Right kidney (tissue), 1 donor: ENCODE measurements at regions not wholly inside any gene's neighbourhood (a gene's known extent, or its start where the extent isn't known, plus 50 kb on each side); places are given as distances from the start of the nearest gene placed in this dataset.
"Not testable (repeated sequence)": the region's sequence is repeated elsewhere in the genome, so short reads cannot be mapped to it uniquely, and the experiment has no call there.

Experiments used
- DNase-seq: peaks from one replicate; pipeline ENCODE4 v3.0.0-alpha.2; 2016

DNA sequence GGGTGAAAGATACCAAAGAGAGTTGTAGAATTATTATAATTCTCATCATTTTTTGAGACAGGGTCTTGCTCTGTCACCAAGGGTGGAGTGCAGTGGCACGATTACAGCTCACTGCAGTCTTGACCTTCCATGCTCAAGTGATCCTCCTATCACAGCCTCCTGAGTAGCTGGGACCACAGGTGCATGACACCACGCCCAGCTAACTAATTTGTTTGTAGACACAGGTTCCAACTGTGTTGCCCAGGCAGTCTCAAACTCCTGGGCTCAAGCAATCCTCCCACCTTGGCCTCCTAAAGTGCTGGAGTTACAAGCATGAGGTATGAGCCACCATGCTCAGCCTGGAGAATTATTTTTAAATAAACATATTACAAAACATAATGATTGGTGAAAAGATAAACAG is 92.8 kb upstream of the MSH6 start:
- no peak for DNase-seq

DNA sequence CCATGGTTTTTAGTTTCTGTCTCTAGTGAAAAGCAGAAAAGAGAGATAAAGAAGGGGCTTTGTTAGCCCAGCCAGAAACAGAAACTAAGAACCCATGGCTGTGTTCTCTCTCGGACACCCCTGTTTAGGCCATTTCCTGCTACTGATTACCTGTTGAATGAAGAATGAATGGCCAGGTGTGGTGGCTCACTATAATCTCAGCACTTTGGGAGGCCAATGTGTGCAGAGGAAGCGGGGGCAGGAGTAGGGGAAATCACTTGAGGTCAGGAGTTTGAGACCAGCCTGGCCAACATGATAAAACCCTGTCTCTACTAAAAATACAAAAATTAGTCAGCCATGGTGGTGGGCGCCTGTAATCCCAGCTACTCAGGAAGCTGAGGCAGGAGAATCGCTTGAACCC is 93.8 kb upstream of the MSH6 start:
- not testable (repeated sequence) for DNase-seq

DNA sequence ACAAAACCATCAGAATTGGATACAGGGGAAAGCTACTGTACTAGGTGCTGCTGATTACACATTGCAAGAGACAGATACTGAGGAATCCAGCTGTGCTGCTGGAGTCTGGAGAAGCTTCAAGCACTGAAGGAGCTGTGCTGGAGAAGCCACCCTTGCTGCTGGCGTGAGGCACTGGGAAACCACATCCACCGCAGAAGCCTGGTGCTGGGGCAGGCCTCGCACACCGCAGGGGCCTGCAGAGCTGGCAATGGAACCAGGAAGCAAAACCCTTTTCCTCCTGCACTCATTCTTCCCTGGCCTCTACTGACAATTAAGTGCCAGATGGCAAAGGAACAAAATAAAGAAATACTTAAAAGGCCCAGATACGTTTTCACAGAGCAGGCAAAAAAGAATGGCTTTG is 94.4 kb upstream of the MSH6 start:
- DNase-seq, result no peak

DNA sequence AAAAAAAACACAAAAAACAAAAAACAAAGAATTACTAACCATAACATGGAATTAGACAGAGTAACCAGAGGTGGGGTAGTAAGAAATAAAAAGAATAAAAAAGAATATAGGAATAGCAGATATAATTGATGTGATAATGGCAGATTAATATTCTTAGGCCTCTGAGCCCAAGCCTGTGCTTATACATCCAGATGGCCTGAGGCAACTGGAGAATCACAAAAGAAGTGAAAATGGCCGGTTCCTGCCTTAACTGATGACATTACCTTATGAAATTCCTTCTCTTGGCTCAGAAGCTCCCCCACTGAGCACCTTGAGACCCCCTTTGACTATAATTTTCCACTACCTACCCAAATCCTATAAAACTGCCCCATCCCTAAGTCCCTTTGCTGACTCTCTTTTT is 95.1 kb upstream of the MSH6 start:
- DNase-seq, result no peak

DNA sequence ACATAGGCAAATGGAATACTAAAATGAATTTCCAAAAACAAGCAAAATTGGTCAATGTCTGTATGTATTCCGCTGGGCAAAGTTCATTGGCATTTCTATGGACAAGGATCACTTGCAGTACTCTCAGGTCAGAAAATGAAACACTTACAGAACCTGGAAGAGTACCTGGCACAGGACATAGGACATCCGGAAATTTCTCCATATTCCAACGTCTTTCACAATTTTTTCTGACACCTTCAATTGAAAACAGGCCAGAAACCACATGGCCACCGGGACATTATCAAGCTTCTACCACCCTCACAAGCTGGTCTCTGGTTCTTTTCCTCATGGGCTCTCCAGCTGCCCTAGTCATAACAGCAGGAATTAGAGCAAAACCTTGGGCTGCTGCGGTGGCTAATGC is 96.9 kb upstream of the MSH6 start:
- DNase-seq, result no peak

DNA sequence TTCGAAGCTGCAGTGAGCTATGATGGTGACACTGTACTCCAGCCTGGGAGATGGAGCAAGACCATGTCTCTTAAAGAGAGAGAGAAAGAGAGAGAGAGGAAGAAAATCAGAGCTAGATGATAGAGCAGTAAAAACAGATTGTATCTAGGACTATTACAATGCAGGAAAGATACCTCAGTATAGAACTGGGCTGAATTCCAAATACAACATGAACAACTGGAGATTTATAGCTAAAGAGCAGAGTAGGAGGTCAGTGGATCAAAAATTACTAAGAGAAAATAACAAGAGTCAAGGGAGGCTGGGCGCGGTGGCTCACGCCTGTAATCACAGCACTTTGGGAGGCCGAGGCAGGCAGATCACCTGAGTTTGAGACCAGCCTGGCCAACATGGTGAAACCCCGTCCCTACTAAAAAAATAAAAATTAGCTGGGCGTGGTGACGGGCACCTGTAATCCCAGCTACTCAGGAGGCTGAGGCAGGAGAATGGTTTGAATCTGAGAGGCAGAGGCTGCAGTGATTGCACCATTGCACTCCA is 100.7 kb upstream of the MSH6 start:
- no peak for DNase-seq

DNA sequence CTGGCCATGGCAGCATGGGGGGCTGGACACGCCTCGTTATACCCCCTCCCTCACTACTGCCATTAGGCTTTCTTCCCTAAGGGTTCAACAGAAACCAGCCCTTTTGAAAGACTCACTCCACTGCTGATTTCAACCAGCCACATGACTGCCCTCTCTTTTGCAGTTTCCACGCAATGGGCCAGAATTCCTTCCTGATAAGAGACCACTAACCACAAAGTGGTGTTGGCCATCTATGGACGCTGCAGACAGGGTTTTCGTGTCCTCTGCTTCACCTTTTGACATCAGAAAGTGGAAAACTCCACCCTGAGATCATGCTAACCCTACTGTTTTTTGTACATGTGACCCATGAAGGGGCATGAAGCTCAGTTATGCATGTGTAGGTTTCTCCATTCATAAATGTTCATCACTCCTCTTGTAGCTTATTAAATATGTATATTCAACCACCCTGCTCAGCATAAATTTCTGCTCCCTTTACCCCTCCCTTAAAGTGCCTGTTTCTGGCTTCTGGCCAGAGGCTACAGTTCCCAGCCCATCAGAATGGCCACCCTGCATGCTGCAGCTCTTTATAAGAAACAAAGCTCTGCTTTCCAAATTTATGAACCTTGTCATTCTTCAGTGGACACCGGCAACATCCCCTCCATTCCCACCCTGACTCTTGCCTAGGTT is 105.6 kb upstream of the KCNK12 start:
- no peak for DNase-seq

DNA sequence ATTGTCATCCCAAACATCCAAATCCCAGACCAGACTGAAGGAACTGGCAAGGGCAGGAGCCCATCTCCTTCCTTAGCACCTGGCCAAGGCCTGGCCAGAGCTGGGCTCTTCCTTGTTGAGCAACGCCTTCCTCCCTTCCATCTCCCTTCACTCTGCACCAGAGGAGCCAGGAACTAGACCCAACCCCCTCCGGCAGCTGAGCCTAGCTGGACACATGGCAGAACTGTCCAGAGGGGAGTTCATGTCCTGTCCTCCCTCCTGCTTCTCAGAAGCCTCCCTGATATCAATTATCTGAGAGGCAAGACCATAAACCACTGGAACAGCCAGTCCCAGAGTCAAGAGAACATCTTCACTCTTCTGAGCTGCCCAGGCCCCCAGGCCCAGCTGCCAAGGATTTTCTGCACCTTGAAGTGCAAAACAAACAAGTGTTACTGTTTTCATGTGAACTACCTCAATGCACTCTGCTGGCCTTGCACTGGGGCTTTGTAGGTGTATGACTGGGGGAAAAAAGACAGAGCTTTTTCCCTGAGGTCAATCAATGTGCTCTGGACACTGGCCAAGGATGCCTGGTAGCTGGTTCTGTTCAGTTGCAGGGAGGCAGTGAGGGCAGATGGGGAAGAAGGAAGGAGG is 104.5 kb upstream of the KCNK12 start:
- no peak for DNase-seq

DNA sequence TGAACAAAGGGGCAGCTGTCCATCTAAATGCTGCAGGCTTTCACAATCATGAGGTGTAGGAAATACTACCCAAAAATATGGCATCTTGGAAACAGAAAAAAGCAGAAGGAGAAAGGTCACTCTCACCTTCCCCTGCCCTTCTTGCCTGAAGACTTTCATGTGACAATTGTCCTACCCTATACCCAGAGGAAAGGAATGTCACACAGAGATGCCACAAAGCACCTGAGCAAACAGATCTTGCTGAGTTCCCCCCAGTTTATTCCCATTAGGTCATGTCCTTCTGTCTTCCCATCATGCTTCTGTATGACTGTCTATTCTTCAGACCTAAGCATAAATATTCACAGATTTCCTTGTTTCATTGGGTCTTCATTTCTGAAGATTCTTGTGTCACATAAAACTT is 95.5 kb upstream of the KCNK12 start:
- DNase-seq, result no peak

DNA sequence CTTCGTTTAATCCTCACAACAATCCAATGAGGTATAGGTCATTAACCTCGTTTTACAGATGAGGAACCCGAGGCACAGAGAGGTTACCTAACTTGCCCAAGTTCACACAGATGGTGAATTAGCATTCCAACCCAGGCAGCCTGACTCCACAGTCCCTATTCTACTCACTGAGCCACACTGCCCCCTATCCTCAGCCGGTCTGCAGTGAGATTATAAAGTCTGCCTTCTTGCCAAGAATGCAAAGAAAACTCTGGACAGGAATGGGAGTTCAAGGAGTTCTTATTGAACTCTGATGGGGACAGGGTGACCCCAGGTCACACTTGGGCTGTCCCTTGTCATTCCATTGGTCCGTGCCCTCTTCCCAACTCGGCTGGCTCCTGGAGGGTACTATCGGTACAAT is 94.0 kb upstream of the KCNK12 start:
- no peak for DNase-seq

DNA sequence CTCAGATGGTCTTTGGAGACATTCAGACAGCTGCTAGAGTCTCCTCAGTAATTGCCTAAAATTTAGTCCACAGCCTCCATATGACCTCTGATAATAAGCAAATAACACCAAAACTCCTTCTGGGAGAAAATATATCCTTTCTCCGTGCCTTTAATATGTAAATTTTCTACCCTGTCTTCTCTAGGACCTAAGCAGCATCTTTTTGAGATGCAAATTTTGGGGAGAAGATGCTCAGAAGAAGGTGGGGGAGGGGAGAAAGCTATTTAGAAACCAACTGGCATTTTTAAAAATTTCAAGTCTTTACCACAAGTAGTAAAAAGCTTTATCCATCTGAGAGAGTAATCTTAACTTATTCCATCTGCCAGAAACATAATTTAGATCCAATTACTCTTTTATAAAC is 91.8 kb upstream of the KCNK12 start:
- no peak for DNase-seq

DNA sequence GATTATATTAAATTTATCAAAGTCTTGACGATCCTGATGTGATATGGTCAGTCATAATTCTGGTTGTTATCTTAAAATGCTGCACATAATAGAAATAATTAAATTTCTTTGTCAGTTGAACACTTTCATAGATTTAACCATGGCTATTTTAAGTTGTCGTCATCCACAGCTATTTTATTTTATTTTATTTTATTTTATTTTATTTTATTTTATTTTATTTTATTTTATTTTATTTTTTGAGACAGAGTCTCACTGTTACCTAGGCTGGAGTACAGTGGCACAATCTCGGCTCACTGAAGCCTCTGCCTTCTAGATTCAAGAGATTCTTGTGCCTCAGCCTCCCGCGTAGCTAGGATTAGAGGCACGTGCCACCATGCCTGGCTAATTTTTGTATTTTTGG is 90.5 kb upstream of the KCNK12 start:
- no peak for DNase-seq

DNA sequence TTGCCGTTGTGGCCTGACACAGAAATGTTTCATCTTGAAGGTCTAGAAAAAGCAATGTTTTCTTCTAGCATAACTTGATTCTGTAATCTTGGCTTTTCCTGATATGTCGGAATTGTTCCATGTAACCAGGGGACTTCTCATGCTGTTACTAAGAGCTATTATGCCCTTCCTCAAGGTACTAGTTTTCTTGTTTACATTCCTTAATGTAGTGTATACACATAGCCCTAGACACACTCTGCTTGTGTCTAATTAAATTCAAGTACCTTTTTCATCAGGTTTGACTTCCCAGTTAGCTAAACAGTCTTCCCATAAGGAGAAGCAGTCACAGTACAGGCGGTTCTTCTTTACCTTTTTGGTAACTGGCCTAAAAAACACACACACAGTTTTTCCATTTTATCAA is 89.4 kb upstream of the KCNK12 start:
- no peak for DNase-seq

DNA sequence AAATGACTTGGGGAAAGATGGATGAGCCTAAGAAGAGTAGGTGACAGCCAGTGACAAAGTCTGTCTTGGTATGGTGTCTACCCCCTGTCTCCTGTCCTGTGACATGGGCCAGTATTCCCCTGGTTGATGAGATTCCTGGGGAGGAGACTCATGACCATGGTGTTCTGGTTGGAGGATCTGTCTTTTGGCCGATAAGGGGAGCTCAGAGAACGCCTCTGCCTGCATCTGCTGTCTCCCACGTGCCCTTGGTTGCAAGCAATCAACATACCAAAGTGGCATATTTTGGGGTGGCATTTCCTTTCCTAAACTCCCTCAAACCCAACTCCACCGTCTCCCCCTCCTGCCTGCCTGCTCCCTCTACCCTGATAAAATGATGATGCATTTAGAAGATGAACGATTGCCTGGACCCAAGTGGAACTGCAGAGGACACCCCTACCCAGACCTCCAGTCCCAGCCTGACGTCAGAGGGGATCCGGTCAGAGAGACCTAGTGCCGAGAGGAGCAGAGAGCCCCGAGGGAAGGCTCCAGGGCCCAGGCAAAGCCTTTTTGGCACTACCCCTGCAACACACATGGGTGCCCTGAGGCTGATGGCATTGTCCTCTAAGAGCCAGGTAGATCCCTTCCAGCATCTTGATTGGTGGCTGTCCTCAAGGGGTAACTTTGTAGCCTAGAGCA is 88.0 kb upstream of the KCNK12 start:
- DNase-seq, result no peak

DNA sequence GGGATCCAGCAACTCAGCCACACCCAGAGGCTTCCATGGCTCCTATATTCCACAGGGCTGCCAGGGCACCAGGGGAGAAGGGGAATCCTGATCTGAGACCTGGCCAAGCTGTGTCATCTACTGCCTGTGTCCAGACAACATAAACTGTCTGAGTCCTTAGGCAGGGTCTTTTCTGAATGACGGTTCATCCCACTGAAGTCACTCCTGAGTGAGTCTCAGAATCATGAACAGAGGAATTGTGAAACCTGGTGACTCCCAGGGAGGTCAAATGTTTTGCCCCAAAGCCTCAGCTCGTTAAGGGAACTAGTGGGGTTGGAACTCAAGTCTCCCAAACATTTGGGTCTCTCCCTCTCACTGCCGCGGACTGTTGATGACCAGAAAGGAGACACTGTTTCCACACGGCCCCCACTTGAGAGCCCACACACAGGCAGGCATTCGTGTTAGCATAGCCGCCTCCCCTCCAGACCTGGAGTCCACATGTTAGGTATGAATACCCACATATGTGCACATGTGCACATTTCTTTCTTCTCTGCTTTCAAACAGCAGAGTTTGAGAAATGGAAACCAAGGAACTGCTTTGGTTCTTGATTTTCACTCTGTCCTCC is 87.2 kb upstream of the KCNK12 start:
- DNase-seq, result no peak

DNA sequence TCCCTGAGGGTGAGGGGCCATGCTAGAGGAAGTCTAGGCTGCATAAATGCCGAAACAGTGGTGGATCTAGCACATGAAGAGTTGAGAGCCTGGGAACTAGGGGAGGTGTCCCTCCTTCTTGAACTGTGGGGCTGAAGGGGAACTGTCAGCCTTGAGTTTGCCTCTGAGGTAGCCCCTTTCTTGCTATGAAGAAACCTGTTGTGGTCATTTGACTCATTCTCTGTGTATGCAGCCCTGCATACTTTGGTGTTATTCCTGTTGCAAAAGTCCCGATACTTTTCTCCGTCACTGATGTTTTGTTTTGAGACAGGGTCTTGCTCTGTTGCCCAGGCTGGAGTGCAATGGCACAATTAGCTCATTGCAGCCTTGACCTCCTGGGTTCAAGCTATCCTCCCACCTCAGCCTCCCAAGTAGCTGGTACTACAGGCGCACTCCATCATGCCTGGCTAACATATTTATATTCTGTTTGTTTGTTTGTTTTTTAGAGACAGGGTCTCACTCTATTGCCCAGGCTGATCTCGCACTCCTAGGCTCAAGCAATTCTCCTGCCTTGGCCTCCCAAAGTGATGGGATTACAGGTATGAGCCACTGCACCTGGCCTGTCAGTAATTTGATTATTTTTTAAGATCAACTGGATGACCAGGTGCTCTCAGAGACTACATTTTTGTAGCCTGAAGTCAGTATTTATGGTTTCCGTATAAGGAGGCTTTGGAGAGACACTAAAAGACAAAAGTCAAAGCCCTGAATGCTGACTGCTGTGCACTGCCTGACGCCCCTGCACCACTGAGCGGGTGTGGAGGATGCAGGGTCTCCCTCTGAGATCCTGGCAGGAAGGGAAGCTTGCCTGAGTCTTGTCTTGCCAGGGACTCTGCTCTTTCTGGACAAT is 86.2 kb upstream of the KCNK12 start:
- DNase-seq, result no peak

DNA sequence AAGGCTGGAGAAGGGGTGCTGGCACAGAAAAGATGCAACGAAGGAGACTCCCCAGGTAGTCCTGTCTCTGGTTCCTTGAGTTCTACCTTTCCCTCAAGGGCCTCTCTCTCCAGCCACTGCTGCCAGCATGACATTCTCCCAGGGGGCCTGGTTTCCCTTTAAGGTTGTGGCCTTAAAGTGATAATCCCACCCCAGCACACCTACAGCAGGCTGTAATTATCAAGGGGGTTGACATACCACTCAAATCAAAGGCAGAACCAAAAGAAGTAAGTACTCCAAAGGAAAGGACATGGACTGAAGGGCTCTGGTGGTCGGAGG is 84.7 kb upstream of the KCNK12 start:
- no peak for DNase-seq

DNA sequence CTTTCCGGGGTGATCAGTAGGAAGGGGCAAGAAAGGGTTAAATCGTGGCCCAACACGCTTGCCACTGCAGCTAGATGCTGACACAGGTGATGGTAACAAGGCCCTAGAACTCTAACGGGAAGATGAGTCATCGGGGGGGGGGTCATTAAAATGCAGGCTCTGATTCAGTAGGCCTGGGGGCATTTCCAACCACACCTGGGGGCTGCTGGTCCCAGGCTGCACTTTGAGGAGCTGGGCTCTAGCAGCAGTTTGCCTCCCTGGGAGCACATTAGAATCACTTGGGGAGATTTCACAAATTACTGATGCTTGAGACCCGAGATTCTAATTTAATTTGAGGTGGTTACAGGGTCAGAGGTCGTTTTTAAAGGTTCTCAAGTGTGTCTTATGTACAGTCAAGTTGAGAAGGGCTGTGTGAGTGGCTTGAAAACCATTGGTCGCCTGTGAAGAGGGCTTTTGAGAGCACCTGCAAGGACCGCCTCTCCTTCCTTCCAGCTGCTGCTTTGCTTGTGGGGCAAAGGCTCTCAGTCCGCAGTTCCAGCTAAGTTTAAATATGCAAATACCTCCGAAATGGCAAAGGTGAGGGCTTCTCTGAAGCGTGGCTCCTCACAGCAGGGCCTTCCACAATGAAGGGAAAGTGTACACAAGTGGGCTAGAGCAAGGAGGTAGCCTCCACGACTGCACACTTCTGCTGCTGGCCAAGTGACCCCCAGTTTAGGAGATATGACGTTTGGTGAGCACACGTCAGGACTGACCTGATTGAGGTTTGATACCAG is 84.2 kb upstream of the KCNK12 start:
- DNase-seq, result no peak

DNA sequence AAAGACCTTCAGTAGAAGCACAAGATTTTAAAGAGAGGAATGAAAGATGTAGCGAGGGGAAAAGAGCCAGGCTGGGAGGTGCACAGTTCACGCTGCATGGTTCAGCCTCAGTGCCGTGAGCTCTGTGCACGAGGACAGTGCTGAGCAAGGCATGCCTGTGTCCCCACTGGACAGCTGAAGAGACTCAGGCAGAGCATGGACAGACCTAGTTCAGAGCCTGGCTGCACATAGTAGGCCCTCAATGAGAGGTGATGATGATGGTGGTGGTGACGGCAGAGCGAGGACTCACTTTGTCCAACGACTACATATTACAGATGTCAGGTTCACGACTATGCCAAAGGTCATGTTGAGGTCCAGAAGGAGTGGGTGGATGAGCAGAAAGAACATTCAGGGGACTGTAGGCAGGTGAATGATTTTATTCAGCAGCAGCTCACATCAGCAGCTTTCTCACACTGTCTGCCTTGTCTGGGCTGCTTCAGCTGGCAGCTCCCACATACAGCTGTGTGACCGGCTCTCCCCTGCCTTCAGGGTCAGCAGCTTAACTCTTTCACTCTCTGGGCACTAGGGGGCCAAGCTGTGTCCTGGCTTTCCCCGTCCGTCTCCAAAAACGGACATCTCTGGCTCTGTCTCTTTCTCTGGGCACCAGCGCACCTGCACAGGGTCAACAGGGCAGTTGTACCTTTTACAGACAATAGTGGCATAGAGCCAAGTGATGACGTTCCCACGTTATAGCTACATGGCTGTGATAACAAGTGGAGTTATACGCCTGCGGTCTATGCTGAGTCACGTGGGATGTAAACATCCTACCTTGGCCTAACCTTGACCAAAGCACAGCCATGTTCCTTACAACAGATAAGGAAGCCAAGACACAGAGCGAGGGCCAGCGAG is 83.4 kb upstream of the KCNK12 start:
- DNase-seq, result peak; percentile 57

DNA sequence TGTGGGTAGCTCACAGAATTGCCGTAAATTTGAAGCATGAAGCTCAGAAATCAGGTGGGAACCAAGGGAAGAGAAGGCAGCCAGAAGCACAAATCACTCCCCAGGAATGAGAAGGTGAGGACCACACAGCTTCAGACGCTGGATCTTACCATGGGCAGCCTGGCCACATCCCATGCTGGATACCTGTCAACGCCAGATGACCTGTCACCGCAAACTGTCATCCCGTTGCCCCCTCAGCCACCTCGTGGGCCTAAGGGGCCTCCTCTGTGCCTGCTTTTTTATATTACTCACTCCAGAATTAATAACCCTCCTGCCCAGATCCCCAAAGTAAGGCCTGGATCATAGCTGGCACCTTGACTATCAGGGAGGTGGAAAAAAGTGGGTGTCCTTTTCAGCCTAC is 82.3 kb upstream of the KCNK12 start:
- no peak for DNase-seq
